Activated T-cell treated with anti-CD3 and anti-CD28 coated beads, Interleukin-2, amount 50 U/mL, for 4 hours (primary cell): ENCODE measurements at regions not wholly inside any gene's neighbourhood (a gene's known extent, or its start where the extent isn't known, plus 50 kb on each side); places are given as distances from the start of the nearest gene placed in this dataset.
"Not testable (repeated sequence)": the region's sequence is repeated elsewhere in the genome, so short reads cannot be mapped to it uniquely, and the experiment has no call there.

Experiments used
- ATAC-seq, 2 donors: fragments of 200-7000 bp; cut with Tn5 transposase; one replicate each; pipeline ENCODE4 v1.10.0; 2021
- DNase-seq: peaks from one replicate; pipeline ENCODE4 v3.0.0-alpha.2; 2020
- H3K27me3 Mint-ChIP-seq: one replicate; pipeline ENCODE4 v1.8.0; 2021; ENCODE audit warnings: low read depth, mixed read lengths
- H3K36me3 Mint-ChIP-seq: one replicate; pipeline ENCODE4 v1.8.0; 2022; ENCODE audit warnings: mixed read lengths; ENCODE audit not compliant: insufficient read depth
- H3K4me1 Mint-ChIP-seq: one replicate; pipeline ENCODE4 v1.8.0; 2021; ENCODE audit warnings: low read depth, mixed read lengths
- H3K4me3 Mint-ChIP-seq: one replicate; pipeline ENCODE4 v1.8.0; 2021; ENCODE audit warnings: mild to moderate bottlenecking, moderate library complexity, mixed read lengths
- H3K9me3 Mint-ChIP-seq: one replicate; pipeline ENCODE4 v1.8.0; 2021; ENCODE audit warnings: mixed read lengths

DNA sequence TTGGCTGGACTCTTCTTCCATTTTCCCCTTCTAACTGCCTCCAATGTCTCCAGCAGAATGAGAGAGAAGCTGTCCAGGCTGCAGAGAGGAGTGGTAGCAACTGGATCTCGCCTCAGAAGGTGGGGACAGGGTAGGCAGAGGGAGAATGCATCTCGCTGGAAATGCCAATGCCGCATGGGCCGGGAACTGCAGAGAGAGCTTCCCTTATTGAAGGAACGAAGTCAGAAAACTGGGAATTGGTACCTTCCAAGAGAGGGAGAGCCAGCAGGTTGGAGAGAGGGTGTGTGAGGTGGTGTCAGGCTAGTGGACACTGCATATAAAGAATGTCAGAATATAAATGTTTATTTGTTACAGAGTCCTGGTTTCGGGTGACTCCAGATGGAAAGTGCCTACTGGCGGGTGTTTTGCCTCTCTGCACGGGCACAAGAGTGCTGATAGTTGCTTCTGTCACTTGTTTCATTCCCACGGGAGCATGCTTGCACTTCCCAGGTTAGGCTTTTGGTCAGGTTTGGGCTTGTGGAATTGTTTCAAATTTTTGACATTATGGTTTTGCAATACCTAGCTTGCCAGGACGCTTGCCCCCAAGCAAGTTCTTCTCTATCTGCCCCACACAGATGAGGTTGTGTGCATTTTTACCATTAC is 156.8 kb upstream of the STS start:
- H3K4me1 Mint-ChIP-seq, result no peaks in the 10 kb centered on the region
- DNase-seq (no peak), ATAC-seq (no peak)
- H3K36me3 Mint-ChIP-seq, result no peaks in the 10 kb centered on the region
- no peaks in the 10 kb centered on the region for H3K27me3 Mint-ChIP-seq
- H3K4me3 Mint-ChIP-seq, result no peak overlapping the region
- peaks cover 11% of the 10 kb centered on the region for H3K9me3 Mint-ChIP-seq

DNA sequence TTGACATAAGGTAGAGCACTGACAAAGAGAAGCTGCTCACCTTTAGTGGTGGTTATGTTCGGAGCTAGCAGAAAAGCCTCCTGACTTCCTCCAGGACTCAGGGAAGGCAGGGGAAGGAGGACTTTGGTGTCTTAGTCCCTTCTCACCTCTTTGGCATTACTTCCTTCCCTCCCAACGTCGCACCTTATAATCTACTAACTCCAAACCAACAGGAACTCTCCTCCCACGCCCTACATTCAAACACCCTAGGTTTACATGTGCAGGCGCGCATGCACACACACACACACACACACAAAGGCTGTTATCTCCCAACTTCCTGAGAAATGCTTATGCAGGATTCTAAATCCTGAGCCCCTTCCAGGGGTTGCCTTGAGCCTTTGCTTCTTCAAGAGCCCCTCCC is 157.7 kb upstream of the STS start:
- Mint-ChIP-seq H3K9me3 (peaks cover 6% of the 10 kb centered on the region), H3K4me3 (no peak overlapping the region), H3K4me1 (no peaks in the 10 kb centered on the region), H3K27me3 (no peaks in the 10 kb centered on the region), H3K36me3 (no peaks in the 10 kb centered on the region)
- no peak for DNase-seq
- ATAC-seq, result no peak

DNA sequence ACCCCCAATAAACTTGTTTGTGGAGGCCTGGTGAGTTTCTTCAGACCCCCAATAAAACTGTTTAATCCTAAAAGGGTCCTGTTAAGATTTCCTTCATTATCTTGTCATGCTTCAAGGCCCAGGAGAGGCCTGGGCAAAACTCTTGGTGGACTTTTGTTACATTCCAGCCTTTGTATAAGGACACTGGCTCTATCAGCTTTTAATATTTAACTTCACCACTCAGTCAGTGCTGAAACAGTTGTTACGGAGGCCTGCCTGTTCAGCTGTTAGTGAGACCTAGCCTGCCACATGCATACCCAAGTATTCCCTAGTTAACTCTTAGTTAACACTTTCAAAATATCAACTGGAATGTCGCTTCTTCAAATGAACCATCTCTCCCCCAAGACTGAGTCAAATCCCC is 158.8 kb upstream of the STS start:
- not testable (repeated sequence) for H3K4me3 Mint-ChIP-seq, H3K4me1 Mint-ChIP-seq, ATAC-seq, H3K36me3 Mint-ChIP-seq, H3K27me3 Mint-ChIP-seq, H3K9me3 Mint-ChIP-seq, DNase-seq

DNA sequence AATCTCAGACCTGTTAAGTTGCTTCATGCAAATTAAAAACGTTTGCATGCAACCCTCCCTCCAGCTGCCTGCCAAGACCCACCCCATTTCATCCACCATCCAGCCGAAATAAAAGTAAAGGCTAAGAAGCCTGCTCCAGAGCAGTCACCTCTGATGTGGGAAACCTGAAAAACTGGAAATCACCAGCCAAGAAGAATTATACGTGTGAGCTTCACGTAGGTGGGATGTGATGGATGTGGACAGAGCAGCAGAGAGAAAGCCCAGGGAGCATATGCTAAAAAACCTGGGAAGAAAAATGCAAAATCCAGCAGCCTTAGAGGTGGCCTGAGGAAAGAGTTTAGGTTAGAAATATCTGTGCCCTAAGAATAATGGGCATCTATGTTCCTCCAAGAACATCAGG is 160.6 kb upstream of the STS start:
- ATAC-seq (no peak), DNase-seq (no peak)
- Mint-ChIP-seq H3K36me3 (no peaks in the 10 kb centered on the region), H3K27me3 (no peaks in the 10 kb centered on the region), H3K9me3 (peaks cover 3% of the 10 kb centered on the region), H3K4me1 (no peaks in the 10 kb centered on the region), H3K4me3 (no peak overlapping the region)

DNA sequence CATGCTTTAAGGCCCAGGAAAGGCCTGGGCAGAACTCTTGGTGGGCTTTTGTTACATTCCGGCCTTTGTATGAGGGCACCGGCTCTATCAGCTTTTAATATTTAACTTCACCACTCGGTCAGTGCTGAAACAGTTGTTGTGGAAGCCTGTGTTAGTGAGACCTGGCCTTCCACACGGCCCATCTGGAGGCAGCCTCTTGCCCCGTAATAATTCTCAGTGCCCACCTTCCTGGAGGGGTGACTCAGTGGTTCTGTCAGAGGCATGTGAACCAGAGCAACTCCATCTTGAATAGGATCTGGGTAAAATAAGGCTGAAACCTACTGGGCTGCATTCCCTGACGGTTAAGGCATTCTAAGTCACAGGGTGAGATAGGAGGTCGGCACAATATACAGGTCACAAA is 162.0 kb upstream of the STS start:
- no peaks in the 10 kb centered on the region for H3K4me1 Mint-ChIP-seq
- H3K9me3 Mint-ChIP-seq, result peaks cover 3% of the 10 kb centered on the region
- H3K27me3 Mint-ChIP-seq, result no peaks in the 10 kb centered on the region
- DNase-seq (no peak), ATAC-seq (no peak)
- H3K36me3 Mint-ChIP-seq, result no peaks in the 10 kb centered on the region
- H3K4me3 Mint-ChIP-seq, result no peak overlapping the region

DNA sequence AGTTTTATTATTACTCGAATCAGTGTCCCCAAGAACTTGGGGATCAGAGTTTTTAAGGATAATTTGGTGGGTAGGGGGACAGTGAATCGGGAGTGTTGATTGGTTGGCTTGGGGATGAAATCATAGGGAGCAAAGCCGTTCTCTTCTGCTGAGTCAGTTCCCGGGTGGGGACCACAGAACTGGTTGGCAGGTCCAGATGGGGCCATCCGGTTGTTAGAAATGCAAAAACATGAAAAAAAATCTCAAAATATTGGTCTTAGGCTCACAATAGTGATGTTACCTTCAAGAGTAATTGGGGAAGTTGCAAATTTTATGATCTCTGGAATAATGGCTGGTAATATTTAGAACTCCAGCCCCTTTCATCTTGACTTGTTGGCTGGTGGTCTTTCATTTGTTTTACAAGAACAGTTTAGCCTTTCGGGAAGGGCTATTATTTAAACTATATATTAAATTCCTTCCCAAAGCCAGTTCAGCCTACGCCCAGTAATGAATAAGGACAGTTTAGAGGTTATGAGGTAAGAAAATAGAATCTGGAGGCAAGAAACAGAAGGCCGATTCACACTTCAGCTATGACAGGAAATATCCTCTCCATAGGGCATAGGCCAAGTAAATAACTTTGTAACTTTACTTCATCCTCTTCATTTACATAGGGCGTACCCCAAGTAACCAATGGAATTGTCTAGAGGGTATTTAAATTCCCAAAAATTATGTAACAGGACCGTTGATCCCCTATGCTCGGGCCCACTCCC is 164.1 kb upstream of the STS start:
- no peak overlapping the region for H3K4me3 Mint-ChIP-seq
- H3K9me3 Mint-ChIP-seq, result peaks cover 3% of the 10 kb centered on the region
- DNase-seq (no peak), ATAC-seq (no peak)
- H3K27me3 Mint-ChIP-seq, result no peaks in the 10 kb centered on the region
- no peaks in the 10 kb centered on the region for H3K36me3 Mint-ChIP-seq
- H3K4me1 Mint-ChIP-seq, result no peaks in the 10 kb centered on the region

DNA sequence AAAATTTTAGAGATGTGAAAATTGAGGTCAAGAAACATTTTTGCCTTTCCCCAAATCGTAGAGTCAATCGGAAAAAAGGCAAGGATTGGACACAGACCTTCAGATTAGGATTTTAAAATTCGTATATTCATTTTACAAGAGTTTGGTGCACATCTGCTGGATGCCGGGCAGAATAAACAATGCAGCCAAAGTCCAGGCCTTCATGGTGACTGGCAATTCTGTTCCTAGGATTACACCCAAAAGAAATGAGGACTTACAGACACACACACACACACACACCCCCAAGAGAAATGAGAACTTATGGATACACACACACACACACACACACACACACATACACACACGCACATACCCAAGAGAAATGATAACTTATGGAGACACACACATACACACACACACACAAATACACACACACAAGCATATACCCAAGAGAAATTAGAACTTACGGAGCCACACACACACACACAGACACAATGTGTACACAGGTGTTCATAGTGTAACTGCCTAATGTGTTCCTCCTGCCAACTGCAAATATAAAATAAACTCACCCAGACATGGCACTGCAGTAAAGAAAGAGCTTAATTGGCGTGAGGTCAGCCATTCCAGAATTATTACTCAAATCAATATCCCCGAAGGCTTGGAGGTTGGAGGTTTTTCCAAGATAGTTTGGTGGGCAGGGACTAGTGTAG is 165.7 kb upstream of the STS start:
- Mint-ChIP-seq H3K9me3 (peaks cover 3% of the 10 kb centered on the region), H3K27me3 (no peaks in the 10 kb centered on the region), H3K4me3 (no peak overlapping the region), H3K4me1 (no peaks in the 10 kb centered on the region), H3K36me3 (no peaks in the 10 kb centered on the region)
- ATAC-seq (no peak), DNase-seq (no peak)

DNA sequence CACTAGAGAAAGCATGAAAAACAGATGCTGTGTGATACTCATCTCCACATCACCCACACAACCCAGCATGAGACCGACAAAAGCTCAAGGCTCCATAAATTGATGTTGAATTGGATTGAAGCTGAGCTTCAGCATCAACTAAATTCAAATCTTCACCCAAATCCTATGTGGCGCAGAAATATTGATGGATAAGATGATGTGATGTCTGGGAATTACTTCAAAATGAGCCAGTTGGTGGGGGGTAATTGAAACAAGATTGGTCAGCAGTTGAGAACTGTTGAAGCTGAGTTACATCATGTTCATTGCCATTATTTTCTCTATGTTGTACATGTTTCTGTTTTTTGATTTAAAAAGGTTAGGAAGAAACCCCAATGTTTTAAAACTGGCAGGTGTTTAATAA is 166.5 kb upstream of the STS start:
- ATAC-seq, result no peak
- Mint-ChIP-seq H3K4me1 (no peaks in the 10 kb centered on the region), H3K27me3 (no peaks in the 10 kb centered on the region), H3K9me3 (peaks cover 3% of the 10 kb centered on the region), H3K4me3 (no peak overlapping the region), H3K36me3 (no peaks in the 10 kb centered on the region)
- no peak for DNase-seq

DNA sequence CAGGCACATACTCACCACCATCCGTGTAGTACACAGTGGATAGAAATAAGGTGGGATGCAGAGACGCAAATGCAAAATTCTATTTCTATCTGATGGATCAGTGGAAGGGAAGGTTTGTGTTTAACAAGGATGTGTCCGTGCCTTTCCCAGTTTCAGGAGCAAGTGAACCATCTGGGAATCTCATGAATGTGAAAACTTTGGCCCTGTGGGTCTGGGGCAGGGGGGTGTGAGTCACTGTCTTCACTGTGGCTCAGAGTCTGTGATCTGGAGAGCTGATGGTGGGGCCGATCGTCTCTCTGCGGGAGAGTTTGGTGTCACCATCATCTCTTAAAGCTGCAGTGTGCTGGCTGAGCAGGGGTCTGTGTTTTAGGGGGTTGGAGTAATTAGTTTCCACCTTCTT is 179.3 kb upstream of the STS start:
- H3K4me3 Mint-ChIP-seq, result no peak overlapping the region
- H3K9me3 Mint-ChIP-seq, result peaks cover 2% of the 10 kb centered on the region
- no peaks in the 10 kb centered on the region for H3K36me3 Mint-ChIP-seq
- ATAC-seq, result no peak
- DNase-seq, result no peak
- H3K27me3 Mint-ChIP-seq, result no peaks in the 10 kb centered on the region
- H3K4me1 Mint-ChIP-seq, result no peaks in the 10 kb centered on the region

DNA sequence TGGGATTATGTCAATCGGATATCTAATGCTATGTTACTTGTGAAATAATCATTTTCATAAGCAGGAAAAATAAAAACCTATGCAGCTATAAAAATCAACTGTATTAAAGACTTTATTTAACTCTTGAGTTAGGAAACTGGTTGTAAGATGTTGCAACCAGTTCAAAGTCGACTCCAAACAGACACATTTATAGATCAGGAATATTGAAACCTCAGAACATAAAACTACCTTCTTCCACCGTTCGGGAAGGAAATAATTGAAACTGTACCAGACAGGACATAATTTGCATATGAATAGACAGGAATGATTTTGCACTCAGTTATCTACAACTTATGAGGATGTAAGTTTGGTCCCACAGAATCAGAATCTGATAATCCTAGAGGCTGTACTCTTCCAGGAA is 181.8 kb upstream of the STS start:
- DNase-seq (no peak), ATAC-seq (no peak)
- Mint-ChIP-seq H3K36me3 (no peaks in the 10 kb centered on the region), H3K4me3 (no peak overlapping the region), H3K27me3 (no peaks in the 10 kb centered on the region), H3K9me3 (no peaks in the 10 kb centered on the region), H3K4me1 (no peaks in the 10 kb centered on the region)

DNA sequence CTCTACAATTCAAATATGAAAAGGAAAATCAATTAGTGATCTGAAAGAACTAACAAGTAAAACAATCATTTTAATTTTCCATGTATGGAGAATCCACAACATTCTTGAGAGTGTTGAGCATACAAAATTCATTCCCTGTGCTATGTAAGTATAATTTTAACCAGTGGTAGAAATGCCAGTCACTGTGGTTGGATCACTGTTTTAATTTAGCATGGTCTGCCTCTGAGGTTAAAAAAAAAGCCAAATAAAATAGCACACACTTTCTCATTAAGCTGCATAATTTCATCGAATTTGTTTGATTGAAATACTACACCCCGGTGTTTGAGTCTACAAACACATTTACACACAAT is 185.5 kb upstream of the STS start:
- DNase-seq (no peak), ATAC-seq (no peak)
- H3K4me1 Mint-ChIP-seq, result no peaks in the 10 kb centered on the region
- H3K27me3 Mint-ChIP-seq, result no peaks in the 10 kb centered on the region
- H3K36me3 Mint-ChIP-seq, result no peaks in the 10 kb centered on the region
- H3K4me3 Mint-ChIP-seq, result no peak overlapping the region
- H3K9me3 Mint-ChIP-seq, result no peaks in the 10 kb centered on the region

DNA sequence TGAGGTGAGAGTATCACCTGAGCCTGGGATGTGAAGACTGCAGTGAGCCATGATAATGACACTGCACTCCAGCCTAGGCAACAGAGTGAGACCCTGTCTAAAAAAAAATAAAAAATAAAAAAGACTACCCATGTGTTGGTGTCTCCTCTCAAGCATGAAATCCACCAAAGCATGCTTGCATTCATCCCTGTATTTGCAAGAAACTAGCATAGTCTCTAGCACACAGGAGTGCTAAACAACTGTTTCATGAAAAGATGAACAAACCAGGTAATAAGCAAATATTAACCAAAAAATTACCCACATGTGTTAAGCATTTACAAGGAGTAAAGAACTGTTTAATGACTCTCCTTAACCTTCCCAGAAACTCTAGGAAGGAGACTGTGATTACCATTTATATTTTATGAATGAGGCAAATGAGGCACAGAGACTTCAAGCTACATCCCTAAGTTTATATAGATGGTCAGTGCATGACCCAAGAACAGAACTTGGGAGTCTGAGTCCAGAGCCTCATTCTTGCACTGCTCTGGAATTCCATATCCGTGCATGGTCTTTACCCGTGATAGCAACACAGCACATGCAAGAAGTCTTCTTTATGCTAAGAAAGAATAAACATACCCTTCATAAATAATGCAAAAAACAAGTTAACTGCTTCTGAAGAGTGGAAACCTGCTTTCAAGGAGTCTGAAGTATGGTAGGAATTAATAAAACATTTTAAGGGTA is 186.1 kb upstream of the STS start:
- no peak for ATAC-seq
- no peaks in the 10 kb centered on the region for H3K36me3 Mint-ChIP-seq

DNA sequence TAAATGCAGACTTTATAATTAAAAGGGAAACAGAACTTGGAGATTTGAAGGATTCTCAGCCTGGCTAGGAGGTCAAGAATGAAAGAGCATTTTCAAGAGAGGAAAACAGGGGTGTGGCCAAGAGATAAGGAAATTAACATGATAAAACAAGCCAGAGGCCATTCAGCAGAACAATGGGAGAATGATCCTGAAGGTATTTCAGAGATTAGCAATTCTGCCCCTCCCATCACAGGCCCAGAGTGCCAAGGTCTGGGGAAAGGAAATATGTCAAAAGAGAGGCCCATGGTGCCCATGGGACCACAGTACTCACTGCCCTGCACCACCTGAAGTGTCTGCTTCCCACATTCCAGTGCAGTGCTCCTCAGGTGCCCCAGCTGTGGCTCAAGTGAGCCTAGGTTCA is 188.5 kb upstream of the STS start:
- Mint-ChIP-seq H3K27me3 (no peaks in the 10 kb centered on the region), H3K36me3 (no peaks in the 10 kb centered on the region), H3K4me1 (no peaks in the 10 kb centered on the region), H3K4me3 (no peak overlapping the region), H3K9me3 (no peaks in the 10 kb centered on the region)
- no peak for DNase-seq
- ATAC-seq, result no peak

More for the DNA sequence above, 186.1 kb upstream of the STS start:
- no peak for DNase-seq
- Mint-ChIP-seq H3K4me1 (no peaks in the 10 kb centered on the region), H3K27me3 (no peaks in the 10 kb centered on the region), H3K9me3 (no peaks in the 10 kb centered on the region), H3K4me3 (no peak overlapping the region)

DNA sequence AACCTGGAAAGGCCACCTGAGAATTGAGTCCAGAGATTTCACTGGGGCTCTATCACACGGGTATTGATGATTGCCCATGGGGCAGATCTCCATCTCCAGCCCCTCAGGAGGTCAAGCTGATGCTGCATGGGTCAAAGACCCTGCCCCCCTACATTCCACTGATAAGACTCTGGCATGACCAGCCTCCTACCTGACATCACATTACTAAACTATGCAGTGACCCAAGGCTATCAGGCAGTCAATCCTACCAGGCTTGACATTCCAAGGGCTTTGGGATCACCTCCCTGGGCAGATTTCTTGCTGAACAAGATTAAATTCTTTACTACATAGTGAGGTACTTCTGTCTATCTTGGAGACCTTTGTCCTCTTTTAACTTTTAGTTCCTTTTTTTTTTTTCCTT is 192.7 kb upstream of the STS start:
- DNase-seq (no peak), ATAC-seq (no peak)
- Mint-ChIP-seq H3K27me3 (no peaks in the 10 kb centered on the region), H3K4me1 (no peaks in the 10 kb centered on the region), H3K36me3 (no peaks in the 10 kb centered on the region), H3K4me3 (no peak overlapping the region), H3K9me3 (peaks cover 5% of the 10 kb centered on the region)

DNA sequence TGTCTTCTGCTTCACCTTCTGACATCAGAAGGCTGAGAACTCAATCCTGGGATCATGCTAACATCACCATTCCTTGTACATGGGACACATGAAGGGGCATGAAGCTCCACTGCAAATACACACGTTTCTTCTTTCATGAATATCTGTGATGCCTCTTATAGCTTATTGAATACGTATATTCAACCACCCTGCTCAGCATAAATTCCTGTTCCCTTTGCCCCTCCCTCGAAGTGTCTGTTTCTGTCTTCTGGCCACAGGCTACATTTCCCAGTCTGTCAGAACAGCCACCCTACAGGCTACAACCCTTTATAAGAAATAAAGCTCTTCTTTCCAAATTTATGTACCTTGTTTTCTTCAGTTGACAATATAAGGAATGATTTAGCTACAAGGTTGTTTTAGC is 201.3 kb upstream of the STS start:
- Mint-ChIP-seq H3K9me3 (peaks cover 10% of the 10 kb centered on the region), H3K36me3 (peaks cover 1% of the 10 kb centered on the region), H3K27me3 (no peaks in the 10 kb centered on the region), H3K4me1 (no peaks in the 10 kb centered on the region), H3K4me3 (no peak overlapping the region)
- no peak for DNase-seq
- ATAC-seq, result no peak
